HG03571 (cell line): ENCODE measurements at regions not wholly inside any gene's neighbourhood (a gene's known extent, or its start where the extent isn't known, plus 50 kb on each side); places are given as distances from the start of the nearest gene placed in this dataset.
"Not testable (repeated sequence)": the region's sequence is repeated elsewhere in the genome, so short reads cannot be mapped to it uniquely, and the experiment has no call there.

Experiments
- ATAC-seq: cut with Tn5 transposase; IDR thresholded peaks from one replicate; pipeline ENCODE4 v1.9.1; 2021; ENCODE audit not compliant: unreplicated experiment

DNA sequence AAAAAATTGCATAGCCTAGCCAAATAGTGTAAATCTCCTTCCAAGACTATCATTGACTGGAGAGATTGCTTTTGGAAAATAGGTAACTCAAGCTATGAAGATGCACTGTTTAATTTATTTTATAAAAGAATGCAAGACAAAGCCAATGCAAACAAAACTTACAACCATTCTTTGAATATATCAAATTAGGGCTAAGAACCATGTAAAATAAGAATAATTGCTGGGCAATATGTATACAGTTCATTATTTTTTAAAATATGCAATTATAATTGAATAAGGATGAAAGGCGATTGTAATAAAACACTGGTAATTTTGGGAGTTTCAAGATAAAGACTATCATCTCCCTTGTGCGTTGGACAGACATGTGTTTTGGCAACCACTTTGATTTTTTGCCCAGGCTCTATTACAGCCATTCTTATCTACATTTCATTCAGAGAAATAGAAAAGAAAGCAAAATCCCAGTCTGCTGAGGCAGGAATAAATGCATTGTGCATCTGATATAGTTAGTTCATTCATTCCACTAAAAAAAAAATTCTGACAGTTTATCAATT is 242.3 kb upstream of the ROBO1 start:
- no peak for ATAC-seq

DNA sequence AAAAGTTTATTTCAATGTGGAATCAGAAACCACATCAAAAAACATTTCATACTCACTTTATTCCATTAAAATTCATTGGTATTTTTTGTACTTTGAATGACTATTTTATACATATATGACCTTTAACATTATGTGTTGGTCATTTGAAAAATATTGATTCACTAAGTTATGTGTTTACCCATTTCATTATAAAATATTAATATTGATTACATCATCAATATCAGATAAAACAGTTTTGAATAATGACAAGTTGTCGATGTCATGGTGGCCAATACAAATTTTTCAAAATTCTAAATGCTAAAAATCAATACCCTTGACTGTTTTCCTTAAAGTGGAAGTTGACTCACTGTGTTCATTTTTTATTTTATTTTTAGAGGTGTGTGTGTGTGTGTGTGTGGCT is 239.7 kb upstream of the ROBO1 start:
- ATAC-seq: no peak

DNA sequence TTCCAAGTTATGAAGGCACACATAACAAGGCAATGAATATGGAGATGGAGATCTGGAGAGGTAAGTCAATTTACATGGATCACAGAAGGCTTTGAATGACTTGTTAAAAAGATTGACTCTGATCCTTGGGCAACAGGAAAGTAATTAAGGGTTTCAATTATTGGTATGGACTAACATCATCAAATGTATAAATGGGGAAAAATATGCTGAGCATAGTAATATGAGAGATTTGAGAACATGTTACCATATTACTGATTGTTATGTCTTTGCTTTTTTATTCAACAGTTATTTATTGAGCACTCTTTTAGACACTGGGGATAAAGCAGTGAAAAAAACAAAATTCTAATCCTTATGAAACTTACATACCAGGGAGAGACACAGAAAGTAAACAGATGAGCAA is 238.5 kb upstream of the ROBO1 start:
- ATAC-seq: no peak

DNA sequence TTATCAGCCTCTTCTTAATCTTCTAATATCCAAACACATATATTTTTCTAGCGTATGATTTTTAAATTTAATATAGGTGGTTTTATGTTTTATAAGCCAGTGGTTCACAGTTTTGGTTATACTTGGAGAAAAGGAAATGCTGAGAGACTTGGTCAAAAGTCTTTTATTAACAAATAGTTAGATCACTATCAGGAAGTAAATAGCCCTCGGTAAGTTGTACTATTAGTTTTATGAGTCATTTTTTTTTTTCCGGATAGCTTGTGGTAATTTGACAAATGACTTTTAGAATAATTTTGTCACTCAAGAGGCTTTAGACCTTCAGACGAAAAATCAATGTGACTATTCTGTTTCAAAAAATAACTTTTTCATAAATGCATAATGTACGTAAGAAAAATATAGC is 232.2 kb upstream of the ROBO1 start:
- ATAC-seq: no peak

DNA sequence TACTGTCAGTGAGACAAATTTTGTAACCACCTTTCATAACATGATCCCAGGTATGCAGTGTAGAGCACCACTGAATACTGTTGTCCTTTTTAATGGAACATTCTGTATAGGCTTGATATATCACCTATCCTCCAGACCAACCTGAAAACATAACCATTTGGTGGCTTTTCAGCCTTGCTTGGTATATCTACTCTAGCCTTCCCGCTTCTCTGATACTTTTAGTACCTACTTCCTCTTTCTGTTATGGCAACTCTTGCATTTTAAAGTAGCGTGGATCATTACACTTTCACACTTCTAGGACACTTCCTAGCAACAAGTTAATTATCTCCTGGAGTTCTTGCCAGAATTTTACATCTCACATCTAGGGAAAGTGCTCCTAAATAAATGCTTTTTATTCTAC is 226.6 kb upstream of the ROBO1 start:
- no peak for ATAC-seq

DNA sequence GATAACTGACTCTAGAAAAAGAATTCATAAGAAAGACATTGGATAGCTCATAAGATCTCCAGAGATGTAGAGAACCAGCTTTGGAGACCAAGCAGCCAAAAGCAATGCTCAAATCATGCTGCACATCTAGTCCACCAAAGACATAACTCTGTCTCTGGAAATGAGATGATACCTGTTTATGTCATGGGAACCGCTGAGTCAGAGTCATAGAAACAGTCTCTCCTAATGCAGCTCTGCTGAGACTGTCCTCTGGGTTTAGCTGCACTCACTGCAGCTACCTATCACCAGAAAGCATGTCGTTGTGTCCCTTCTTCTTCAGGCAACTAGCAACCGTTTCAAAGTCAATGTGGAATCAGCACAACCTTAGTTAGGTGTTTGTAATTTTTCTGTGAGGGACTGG is 218.5 kb upstream of the ROBO1 start:
- ATAC-seq: no peak

DNA sequence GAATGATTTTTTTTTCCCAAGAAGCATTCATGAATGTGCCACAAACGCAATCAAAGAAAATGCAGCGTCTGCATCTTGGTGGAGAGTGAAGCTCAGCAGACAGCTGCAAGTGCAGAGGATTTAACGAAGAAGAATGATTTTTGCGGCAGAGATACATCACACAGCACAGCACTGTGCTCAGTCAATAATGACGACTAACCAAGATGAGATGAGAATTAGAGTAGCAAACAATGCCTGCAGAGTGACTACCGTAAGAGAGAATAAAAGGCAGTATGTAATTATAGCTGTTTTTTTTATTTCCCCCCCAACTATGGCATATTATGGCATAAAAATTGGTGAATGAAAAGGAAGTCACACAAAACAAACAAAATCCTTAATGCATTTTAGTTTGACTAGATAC is 218.0 kb upstream of the ROBO1 start:
- no peak for ATAC-seq

DNA sequence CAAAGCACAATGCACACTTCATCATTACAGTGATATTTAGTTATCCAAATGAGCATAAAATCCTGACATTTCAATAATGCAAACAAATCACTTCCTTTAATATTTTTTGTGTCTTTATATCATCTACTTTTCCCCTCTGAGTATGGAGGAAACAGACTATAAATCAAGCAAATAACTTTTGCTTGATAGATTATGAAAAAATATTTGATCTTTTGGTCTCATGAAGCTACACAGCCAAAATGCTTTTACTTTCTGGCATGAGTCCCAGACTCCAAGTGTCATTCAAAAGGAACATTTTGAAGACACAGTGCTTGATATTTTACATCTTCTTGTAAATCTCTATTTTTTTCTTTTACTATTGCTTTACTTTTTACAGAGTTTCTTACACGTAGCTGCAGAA is 215.3 kb upstream of the ROBO1 start:
- ATAC-seq: no peak

DNA sequence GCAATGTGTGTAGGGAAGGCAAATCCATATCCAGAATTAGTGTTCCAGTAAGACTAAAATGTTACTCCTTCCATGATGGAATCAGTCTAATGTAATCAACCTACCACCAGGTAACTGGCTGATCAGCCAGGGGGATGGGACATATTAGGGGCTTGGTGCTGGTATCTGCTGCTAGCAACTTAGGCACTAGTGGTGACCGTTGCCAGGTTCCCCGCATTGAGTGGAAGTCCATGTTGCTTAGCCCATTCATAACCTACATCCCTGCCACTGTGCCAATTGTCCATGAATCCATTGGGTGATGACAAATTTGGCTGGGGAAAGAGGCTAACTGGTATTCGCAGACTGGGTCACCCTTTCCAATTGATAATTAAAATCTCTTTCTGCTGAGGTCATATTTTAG is 212.2 kb upstream of the ROBO1 start:
- ATAC-seq: no peak

DNA sequence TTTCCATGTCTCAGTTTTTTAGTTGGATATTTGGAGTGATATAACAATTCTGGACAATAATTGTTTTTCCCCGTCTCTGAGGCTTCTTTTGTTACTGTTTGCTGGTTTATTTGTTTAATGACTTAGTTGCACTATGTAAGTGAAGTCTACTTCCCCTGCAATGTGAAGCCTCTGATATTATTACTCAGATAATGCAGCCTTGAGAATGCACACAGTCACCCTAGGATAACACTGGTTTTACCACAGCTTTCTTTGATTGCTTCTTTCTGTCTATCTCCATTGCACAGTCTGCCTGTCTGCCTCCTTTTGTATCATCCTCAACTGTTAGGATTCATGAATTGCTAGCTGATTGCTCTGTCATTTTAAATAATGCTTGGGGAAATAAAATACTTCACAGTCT is 208.7 kb upstream of the ROBO1 start:
- ATAC-seq: no peak

DNA sequence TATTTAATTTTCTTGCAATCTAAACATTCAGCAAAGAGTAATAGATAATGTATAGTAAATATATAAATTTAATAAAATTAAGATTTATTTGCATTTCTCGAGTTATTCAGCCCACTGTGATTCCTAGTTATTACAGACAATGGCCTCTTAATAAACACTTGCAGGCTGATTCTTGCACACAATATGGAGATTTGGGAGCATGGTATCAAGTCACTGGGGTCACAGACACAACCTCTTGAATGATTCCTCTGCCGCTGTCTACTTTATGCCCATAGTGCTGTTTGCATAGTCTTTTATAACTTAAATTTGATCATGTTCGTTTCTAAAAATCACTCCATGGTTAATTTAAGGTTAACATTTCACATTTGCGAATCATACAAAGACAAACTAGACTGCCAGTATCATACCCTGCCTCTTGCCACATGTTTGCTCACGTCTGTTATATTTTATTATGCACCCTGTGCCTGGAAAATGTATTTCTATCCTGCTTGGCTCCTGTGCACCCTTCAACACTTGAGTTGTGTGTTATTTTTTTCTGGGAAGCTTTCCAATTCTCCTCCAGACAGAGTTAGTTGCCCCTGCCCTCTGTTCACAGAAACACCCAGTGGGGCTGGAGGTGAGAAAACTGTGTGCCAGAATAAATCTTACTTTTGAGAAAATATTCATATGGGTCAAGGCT is 206.3 kb upstream of the ROBO1 start:
- ATAC-seq: no peak

DNA sequence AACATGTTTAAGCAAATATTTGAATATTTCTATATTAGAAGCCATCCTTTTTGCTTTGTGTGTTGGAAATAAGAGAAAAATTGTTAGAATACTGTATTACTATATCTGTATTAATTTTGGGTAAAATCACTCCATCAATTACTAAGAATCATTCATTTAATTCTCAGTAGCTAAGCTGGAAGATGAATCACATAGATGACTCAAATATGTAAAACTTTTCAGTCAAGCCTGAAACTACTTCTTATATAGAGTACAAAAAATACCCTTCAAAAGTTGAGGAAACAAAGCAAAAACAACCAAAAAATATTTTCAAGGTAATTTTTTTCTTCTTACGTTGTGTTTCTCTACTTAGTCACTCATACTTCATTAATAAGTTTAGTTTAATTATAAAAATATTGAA is 205.7 kb upstream of the ROBO1 start:
- ATAC-seq: no peak

DNA sequence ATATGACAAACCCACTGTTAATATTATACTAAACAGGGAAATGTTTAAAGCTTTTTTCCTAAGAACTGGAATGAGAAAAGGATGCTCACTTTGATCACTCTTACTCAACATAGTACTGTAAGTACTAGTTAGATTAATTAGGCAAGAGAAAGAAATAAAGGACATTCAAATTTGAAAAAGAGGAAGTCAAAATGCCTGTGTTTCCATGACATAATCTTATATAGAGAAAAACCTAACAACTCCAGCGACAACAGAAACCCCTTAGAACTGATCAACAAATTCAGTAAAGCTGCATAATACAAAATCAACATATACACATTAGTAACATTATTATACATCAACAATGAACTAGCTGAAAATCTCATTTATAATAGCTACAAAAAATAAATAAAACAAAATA is 200.6 kb upstream of the ROBO1 start:
- ATAC-seq: no peak

DNA sequence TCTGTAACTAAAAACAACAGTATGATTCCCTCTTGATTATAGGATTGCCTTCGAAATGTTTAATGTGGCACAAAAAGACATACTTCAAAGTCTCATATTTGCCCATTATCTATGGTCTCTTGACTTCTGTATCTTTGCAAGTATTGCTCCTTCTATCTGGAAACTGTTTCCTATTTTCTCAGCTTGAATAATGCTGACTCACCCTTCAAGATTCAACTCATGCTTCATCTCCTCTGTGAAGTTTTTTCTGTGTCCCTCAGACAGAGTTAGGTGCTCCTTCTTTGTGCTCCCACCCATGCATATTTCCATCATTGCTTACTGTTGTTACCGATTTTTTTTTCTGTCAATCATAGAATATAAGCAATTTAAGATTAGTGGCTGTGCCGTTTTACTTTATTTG is 192.8 kb upstream of the ROBO1 start:
- no peak for ATAC-seq

DNA sequence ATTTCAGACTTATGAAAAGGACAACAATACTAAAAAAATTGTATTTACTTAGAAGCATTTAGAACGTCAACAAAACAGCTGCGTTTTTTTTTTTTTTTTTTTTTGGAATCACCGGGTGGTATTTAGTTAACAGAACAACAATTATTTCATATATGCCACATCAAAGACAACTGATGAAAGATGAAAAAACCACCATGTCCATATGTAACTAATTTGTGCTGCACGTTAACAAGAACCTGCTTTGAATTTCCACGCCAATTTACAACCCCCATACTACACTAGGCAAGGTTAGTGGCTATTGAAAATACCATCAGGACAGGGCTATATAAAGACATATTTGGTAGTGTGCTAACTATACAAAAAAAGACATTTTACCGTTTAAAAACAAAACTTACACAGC is 189.3 kb upstream of the ROBO1 start:
- no peak for ATAC-seq

DNA sequence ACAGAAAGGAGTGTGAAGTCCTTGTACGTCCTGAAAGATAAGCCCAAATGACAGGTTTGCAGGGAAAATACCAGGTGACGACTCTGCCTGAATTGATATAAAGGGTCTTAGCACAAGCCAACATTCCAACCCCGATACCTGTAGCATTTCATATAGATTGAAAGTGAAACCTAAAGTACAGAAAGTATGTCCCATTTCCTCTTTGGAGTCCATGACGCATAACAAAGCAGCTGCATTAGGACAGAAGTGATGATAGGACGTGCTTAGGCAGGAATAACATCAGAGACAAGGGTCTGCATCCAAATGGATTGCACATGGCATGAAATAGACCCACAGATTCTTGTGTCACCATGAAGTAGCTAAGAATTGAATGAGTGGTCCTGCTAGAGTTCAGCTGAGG is 187.0 kb upstream of the ROBO1 start:
- no peak for ATAC-seq

DNA sequence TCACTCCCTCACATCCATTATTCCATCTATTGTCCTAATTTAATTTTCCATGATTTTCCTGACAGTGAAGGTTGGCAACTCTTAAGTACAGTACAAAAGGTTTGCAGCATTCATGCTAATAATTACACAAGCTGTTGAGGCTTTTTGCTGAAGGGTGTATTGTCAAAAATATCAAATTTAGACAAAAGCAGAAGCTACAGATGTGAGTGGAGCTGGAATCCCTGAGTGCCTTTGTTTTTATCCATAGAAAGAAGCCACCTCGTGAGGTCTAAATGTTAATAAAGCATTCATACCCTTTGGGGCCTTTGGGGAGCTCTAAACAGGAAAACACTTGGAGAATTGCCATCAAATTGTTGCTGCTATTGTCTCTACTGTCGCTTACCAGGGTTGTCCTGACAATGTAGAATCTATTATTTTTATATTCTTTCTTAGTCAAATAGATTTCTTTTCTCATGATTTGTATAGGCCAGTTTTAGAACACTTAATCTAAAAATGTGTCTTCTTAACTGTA is 185.8 kb upstream of the ROBO1 start:
- ATAC-seq: no peak

DNA sequence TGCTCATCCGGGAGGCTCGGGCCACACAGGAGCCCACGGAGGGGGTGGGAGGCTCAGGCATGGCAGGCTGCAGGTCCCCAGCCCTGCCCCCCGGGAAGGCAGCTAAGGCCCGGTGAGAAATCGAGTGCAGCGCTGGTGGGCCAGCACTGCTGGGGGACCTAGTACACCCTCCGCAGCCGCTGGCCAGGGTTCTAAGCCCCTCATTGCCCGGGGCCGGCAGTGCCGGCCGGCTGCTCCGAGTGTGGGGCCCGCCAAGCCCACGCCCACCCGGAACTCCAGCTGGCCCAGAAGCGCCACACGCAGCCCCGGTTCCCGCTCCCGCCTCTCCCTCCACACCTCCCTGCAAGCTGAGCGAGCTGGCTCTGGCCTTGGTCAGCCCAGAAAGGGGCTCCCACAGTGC is 183.6 kb upstream of the ROBO1 start:
- ATAC-seq: not testable (repeated sequence)

DNA sequence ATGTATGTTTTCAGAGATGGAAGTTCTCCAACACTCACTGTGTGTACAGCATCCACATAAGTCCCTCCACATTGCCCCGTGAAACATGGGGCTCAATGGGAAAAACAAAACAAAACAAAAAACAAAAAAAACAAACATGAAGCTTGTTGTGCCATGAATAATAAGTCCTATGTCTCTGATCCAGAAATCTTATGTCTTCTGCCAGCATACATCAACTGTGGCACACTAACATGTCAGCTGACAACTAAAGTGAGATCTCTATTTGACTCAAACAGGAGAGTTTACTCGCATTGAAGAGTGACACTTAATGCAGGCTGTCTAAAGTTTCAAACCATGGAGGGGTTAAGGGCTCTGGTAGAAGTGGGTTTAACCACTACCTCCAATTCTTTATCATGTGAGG is 180.2 kb upstream of the ROBO1 start:
- no peak for ATAC-seq

DNA sequence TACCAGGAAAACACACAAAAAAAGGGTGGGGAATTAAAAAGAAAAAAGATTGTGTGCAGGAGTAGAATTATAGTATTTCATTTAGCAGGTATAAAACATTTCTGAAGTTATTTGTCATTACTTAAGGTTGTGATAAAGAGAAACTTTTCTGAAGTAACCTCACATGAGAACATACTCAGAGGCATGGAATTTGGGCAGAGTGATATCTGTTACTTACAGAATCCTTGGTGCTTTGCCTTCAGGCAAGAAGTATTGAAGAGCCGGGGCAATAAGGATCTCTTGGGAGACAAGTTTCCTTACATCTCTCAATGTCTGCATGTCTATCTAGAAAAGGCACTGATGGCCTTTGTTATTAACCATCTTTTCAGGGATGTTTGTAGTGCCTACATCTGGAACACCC is 179.7 kb upstream of the ROBO1 start:
- ATAC-seq: no peak

DNA sequence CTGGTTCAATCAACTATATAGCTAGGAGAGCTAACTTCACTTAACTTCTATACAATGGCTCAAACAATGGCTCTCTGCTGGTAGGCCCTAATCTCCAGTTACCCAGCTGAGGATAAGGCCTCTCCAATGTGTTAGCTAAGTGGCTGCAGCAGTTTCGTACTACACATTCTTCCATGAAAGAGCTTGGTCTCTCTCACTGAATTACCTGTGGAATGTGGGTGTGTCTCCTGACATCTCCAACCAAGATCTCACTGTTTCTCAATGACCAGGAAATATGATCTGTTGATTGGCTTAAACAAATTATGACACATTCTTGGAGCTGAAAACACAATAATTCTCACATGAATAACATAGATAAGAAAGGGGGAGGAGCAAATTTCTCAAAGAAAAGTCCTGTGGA is 169.8 kb upstream of the ROBO1 start:
- no peak for ATAC-seq

DNA sequence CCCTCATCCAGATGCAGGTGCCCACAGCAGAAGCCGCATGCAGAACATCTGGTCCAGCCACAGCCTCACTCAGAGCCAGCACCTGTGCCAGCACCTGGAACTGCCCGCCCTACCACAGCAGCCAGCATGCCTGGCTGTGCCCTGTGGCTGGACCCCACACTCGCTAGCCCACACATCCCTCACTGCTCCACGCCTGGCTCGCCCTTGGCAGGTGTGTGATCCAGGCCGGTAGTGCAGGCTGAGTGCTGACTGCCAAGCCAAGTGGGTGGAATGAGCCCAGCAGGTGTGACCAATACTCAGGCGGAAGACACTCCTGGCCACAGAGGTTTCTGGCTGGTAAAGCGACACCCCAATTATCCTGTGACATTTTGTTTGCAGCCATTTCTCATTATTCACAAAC is 162.4 kb upstream of the ROBO1 start:
- no peak for ATAC-seq
